HFF-Myc (cell line): ENCODE measurements at regions not wholly inside any gene's neighbourhood (a gene's known extent, or its start where the extent isn't known, plus 50 kb on each side); places are given as distances from the start of the nearest gene placed in this dataset.

Experiments
- DNase-seq: peaks from one replicate; pipeline ENCODE4 v3.0.0-alpha.2; 2011; ENCODE audit warnings: low read depth; ENCODE audit errors: extremely low read depth
- H3K4me3 ChIP-seq: replicated peaks from 2 replicates; pipeline ENCODE4 v1.5.1; 2011; ENCODE audit warnings: low read depth, mild to moderate bottlenecking, control low read depth, low read length
- CTCF ChIP-seq: IDR thresholded peaks from 2 replicates; pipeline ENCODE4 v1.5.1; 2012; ENCODE audit warnings: mild to moderate bottlenecking, low read depth, low read length, control low read depth; ENCODE audit errors: missing control alignments

GRCh38 chr5:4647955-4648354 is 492.2 kb upstream of the ADAMTS16 start:
- no peak overlapping the region for H3K4me3 ChIP-seq
- TF ChIP-seq CTCF = no peak
- DNase-seq = no peak

- no peak for DNase-seq
- TF ChIP-seq CTCF = no peak
- H3K4me3 ChIP-seq = no peak overlapping the region
Measured at GRCh38 chr5:4651806-4652565, 488.1 kb upstream of the ADAMTS16 start.

GRCh38 chr5:4653475-4653874 is 486.7 kb upstream of the ADAMTS16 start:
- H3K4me3 ChIP-seq = no peak overlapping the region
- TF ChIP-seq CTCF = no peak
- no peak for DNase-seq

GRCh38 chr5:4659851-4660250 is 480.3 kb upstream of the ADAMTS16 start:
- DNase-seq = no peak
- H3K4me3 ChIP-seq = no peak overlapping the region
- no peak for TF ChIP-seq CTCF

- H3K4me3 ChIP-seq = no peak overlapping the region
- no peak for DNase-seq
- TF ChIP-seq CTCF = no peak
Measured at GRCh38 chr5:4661326-4661725, 478.8 kb upstream of the ADAMTS16 start.

GRCh38 chr5:4661836-4662235 is 478.3 kb upstream of the ADAMTS16 start:
- no peak for DNase-seq
- TF ChIP-seq CTCF = no peak
- no peak overlapping the region for H3K4me3 ChIP-seq

- no peak for DNase-seq
- H3K4me3 ChIP-seq = no peak overlapping the region
- TF ChIP-seq CTCF = no peak
Measured at GRCh38 chr5:4662756-4663155, 477.4 kb upstream of the ADAMTS16 start.
